B cell (primary cell): ENCODE measurements at regions not wholly inside any gene's neighbourhood (a gene's known extent, or its start where the extent isn't known, plus 50 kb on each side); places are given as distances from the start of the nearest gene placed in this dataset.
"Not testable (repeated sequence)": the region's sequence is repeated elsewhere in the genome, so short reads cannot be mapped to it uniquely, and the experiment has no call there.

Experiments
- ATAC-seq: fragments of 200-7000 bp; cut with Tn5 transposase; one replicate; pipeline ENCODE4 v1.10.0; 2021; ENCODE audit warnings: low read depth, mild to moderate bottlenecking, moderate number of reproducible peaks, moderate library complexity
- CTCF ChIA-PET: fragments of 350-600 bp; sonication (Branson Sonifier 250); formaldehyde crosslinking; loops from one replicate; lab custom pipeline; 2021; ENCODE audit warnings: antibody characterized with exemption, inconsistent platforms; lab: Charles Lee
- POLR2A ChIA-PET: fragments of 350-600 bp; sonication (Branson Sonifier 250); formaldehyde crosslinking; loops from one replicate; lab custom pipeline; 2021; ENCODE audit warnings: antibody characterized with exemption; lab: Charles Lee
- DNase-seq: peaks from one replicate; pipeline ENCODE4 v3.0.0; 2013
- H2AFZ ChIP-seq: 2 replicates; pipeline ENCODE4 v1.6.1; 2012; ENCODE audit warnings: mild to moderate bottlenecking, low read depth, low read length; ENCODE audit not compliant: insufficient read depth, poor library complexity, severe bottlenecking
- H3K27ac ChIP-seq, 2 donors: 1 replicate in 1 of 2; 2 replicates in 1 of 2; pipeline ENCODE4 v1.5.1; 2012 to 2013; ENCODE audit warnings: low read length in 2 of 2, mild to moderate bottlenecking in 2 of 2, moderate library complexity in 1 of 2
- H3K27me3 ChIP-seq, 4 experiments: fragments of 200-600 bp in 1 of 4; sonication (generic) in 1 of 4; replicated peaks in 1 of 4; 1 replicate in 2 of 4; 2 replicates in 2 of 4; pipeline versions ENCODE4 v1.6.1 to v1.7.0; 2013 to 2016; ENCODE audit warnings: low read length in 3 of 4, mild to moderate bottlenecking in 2 of 4, mixed read lengths in 1 of 4, moderate library complexity in 1 of 4; ENCODE audit not compliant: insufficient read depth in 4 of 4, control insufficient read depth in 3 of 4; ENCODE audit errors: control extremely low read depth in 1 of 4
- H3K36me3 ChIP-seq, 2 experiments: replicated peaks in 1 of 2; 1 replicate in 1 of 2; 2 replicates in 1 of 2; pipeline versions ENCODE4 v1.6.1 to v1.7.1; 2013; ENCODE audit warnings: low read length in 1 of 2; ENCODE audit not compliant: insufficient read depth in 2 of 2, control insufficient read depth in 1 of 2; ENCODE audit errors: control extremely low read depth in 1 of 2, extremely low read depth in 1 of 2
- H3K4me1 ChIP-seq, 2 donors: fragments of 200-600 bp in 1 of 2; sonication (generic) in 1 of 2; 1 replicate in 1 of 2; 2 replicates in 1 of 2; pipeline versions ENCODE4 v1.5.1 to v1.6.1; 2013 to 2017; ENCODE audit warnings: low read length in 2 of 2; ENCODE audit not compliant: control insufficient read depth in 2 of 2, insufficient read depth in 2 of 2
- H3K4me2 ChIP-seq: replicated peaks from 2 replicates; pipeline ENCODE3; 2012; ENCODE audit warnings: mild to moderate bottlenecking, low read depth, low read length; ENCODE audit not compliant: poor library complexity, severe bottlenecking
- H3K4me3 ChIP-seq, 5 experiments: fragments of 200-600 bp in 1 of 5; sonication (generic) in 1 of 5; 1 replicate in 3 of 5; 2 replicates in 2 of 5; pipeline versions ENCODE4 v1.5.1 to v1.7.0; 2011 to 2016; ENCODE audit warnings: low read length in 4 of 5, mild to moderate bottlenecking in 4 of 5, low read depth in 2 of 5, control low read depth in 1 of 5, moderate library complexity in 1 of 5; ENCODE audit not compliant: insufficient read depth in 1 of 5; ENCODE audit errors: control extremely low read depth in 1 of 5, extremely low read depth in 1 of 5
- H3K79me2 ChIP-seq: fragments of 200-600 bp; sonication (generic); one replicate; pipeline ENCODE4 v1.6.0; 2016; ENCODE audit warnings: low read length; ENCODE audit not compliant: control insufficient read depth, insufficient read depth
- H3K9ac ChIP-seq: fragments of 200-600 bp; sonication (generic); 2 replicates; pipeline ENCODE4 v1.6.1; 2017; ENCODE audit warnings: mild to moderate bottlenecking, low read length, moderate library complexity
- H3K9me3 ChIP-seq, 3 donors: one replicate each; pipeline versions ENCODE4 v1.6.1 to v1.7.1; 2013; ENCODE audit warnings: low read length in 2 of 3; ENCODE audit not compliant: control insufficient read depth in 2 of 3, insufficient read depth in 1 of 3; ENCODE audit errors: control extremely low read depth in 1 of 3
- H4K20me1 ChIP-seq: 2 replicates; pipeline ENCODE4 v1.6.0; 2012; ENCODE audit warnings: mild to moderate bottlenecking, low read length; ENCODE audit not compliant: insufficient read depth, control insufficient read depth, poor library complexity, severe bottlenecking
- H3K27ac Mint-ChIP-seq: one replicate; pipeline ENCODE4 v1.8.0; 2021; ENCODE audit warnings: mixed read lengths
- H3K27me3 Mint-ChIP-seq: one replicate; pipeline ENCODE4 v1.8.0; 2021; ENCODE audit warnings: mixed read lengths
- H3K4me1 Mint-ChIP-seq: one replicate; pipeline ENCODE4 v1.8.0; 2021; ENCODE audit warnings: mixed read lengths
- H3K4me3 Mint-ChIP-seq: one replicate; pipeline ENCODE4 v1.8.0; 2021; ENCODE audit warnings: mixed read lengths
- H3K9me3 Mint-ChIP-seq: one replicate; pipeline ENCODE4 v1.8.0; 2022; ENCODE audit warnings: mixed read lengths; ENCODE audit not compliant: insufficient read depth
- CTCF ChIP-seq: fragments of 200-600 bp; IDR thresholded peaks from one replicate; pipeline ENCODE4 v1.8.0; 2022; ENCODE audit warnings: antibody characterized with exemption, mild to moderate bottlenecking
- EZH2 ChIP-seq: IDR thresholded peaks from 2 replicates; pipeline ENCODE4 v1.6.1; 2012; ENCODE audit warnings: borderline replicate concordance, low read depth, mild to moderate bottlenecking, moderate library complexity, low read length; ENCODE audit not compliant: insufficient read depth, poor library complexity, severe bottlenecking
- WGBS: methylation state at CpG from one replicate; pipeline ENCODE4 v1.1.5; 2013; ENCODE audit warnings: missing lambda C conversion rate; ENCODE audit not compliant: insufficient coverage; 5-methylcytosine and 5-hydroxymethylcytosine counted together
- intact Hi-C: fragments of 100-400 bp; cut with micrococcal nuclease; formaldehyde crosslinking; loops from one replicate; pipeline ENCODE4 v1.10.0; 2022

- CTCF ChIA-PET, result no interaction called here
- POLR2A ChIA-PET, result no interaction called here
- H3K36me3 ChIP-seq, result no peaks in the 10 kb centered on the region
Measured at GRCh38 chr6:134662077-134662700, 287.7 kb downstream of the ALDH8A1 start.

GRCh38 chr6:134659885-134660284 lies 290.0 kb downstream of the ALDH8A1 start:
- POLR2A ChIA-PET, intact Hi-C loops, H3K79me2 ChIP-seq, ATAC-seq, H3K4me3 ChIP-seq, H3K4me1 Mint-ChIP-seq, H3K9me3 Mint-ChIP-seq, H4K20me1 ChIP-seq, H3K27me3 Mint-ChIP-seq, H3K9me3 ChIP-seq, H3K4me2 ChIP-seq, CTCF ChIA-PET, H3K4me1 ChIP-seq, H3K4me3 Mint-ChIP-seq, DNase-seq, H3K36me3 ChIP-seq, H3K27me3 ChIP-seq, H3K9ac ChIP-seq, H3K27ac Mint-ChIP-seq, H2AFZ ChIP-seq, H3K27ac ChIP-seq: not testable (repeated sequence)
- WGBS, result no CpG with 5 or more reads among the region's 1 CpG

More at GRCh38 chr6:134662077-134662700, 287.7 kb downstream of the ALDH8A1 start:
- Mint-ChIP-seq H3K4me3 (no peak overlapping the region), H3K27me3 (no peaks in the 10 kb centered on the region), H3K4me1 (no peaks in the 10 kb centered on the region), H3K9me3 (no peaks in the 10 kb centered on the region), H3K27ac (no peak overlapping the region)
- no peaks in the 10 kb centered on the region for H3K79me2 ChIP-seq
- no peak overlapping the region for H3K4me3 ChIP-seq
- no peaks in the 10 kb centered on the region for H3K27me3 ChIP-seq
- ATAC-seq (no peak), DNase-seq (no peak)
- H3K4me1 ChIP-seq, result no peaks in the 10 kb centered on the region
- H3K4me2 ChIP-seq, result no peak overlapping the region
- no peak overlapping the region for H3K9ac ChIP-seq
- H3K27ac ChIP-seq, result no peak overlapping the region
- H3K9me3 ChIP-seq, result no peaks in the 10 kb centered on the region
- H4K20me1 ChIP-seq, result no peaks in the 10 kb centered on the region
- H2AFZ ChIP-seq, result no peak overlapping the region
- intact Hi-C loops, result no loop called here
- TF ChIP-seq EZH2, result no peak
- TF ChIP-seq CTCF, result no peak
